Loucy (cell line): ENCODE measurements at regions not wholly inside any gene's neighbourhood (a gene's known extent, or its start where the extent isn't known, plus 50 kb on each side); places are given as distances from the start of the nearest gene placed in this dataset.
"Not testable (repeated sequence)": the region's sequence is repeated elsewhere in the genome, so short reads cannot be mapped to it uniquely, and the experiment has no call there.

Experiments used
- H2AFZ ChIP-seq: fragments of 200-600 bp; sonication (generic); 2 replicates; pipeline ENCODE4 v1.6.0; 2016; ENCODE audit warnings: antibody characterized with exemption, mild to moderate bottlenecking, low read length, moderate library complexity
- H3F3A ChIP-seq: fragments of 200-600 bp; 2 replicates; pipeline ENCODE4 v1.6.0; 2016; ENCODE audit warnings: antibody characterized with exemption, low read depth, mild to moderate bottlenecking
- H3K27me3 ChIP-seq: fragments of 200-600 bp; sonication (generic); 2 replicates; pipeline ENCODE4 v1.6.1; 2014; ENCODE audit warnings: low read length, mild to moderate bottlenecking; ENCODE audit not compliant: insufficient read depth, poor library complexity, severe bottlenecking
- H3K36me3 ChIP-seq: fragments of 200-600 bp; sonication (generic); 2 replicates; pipeline ENCODE4 v1.6.1; 2016; ENCODE audit warnings: low read length; ENCODE audit not compliant: insufficient read depth
- H3K4me1 ChIP-seq: fragments of 200-600 bp; sonication (generic); 2 replicates; pipeline ENCODE4 v1.5.1; 2014; ENCODE audit warnings: low read length, mild to moderate bottlenecking; ENCODE audit not compliant: insufficient read depth, poor library complexity, severe bottlenecking
- H3K4me2 ChIP-seq: fragments of 200-600 bp; sonication (generic); 2 replicates; pipeline ENCODE4 v1.6.0; 2014; ENCODE audit warnings: antibody characterized with exemption, low read length, low read depth, mild to moderate bottlenecking; ENCODE audit not compliant: poor library complexity, severe bottlenecking
- H3K4me3 ChIP-seq: fragments of 200-600 bp; sonication (generic); 2 replicates; pipeline ENCODE4 v1.5.1; 2014; ENCODE audit warnings: low read length, mild to moderate bottlenecking, mixed read lengths; ENCODE audit not compliant: poor library complexity, severe bottlenecking
- H3K79me2 ChIP-seq: fragments of 200-600 bp; sonication (generic); 2 replicates; pipeline ENCODE4 v1.6.1; 2014; ENCODE audit warnings: low read length; ENCODE audit not compliant: insufficient read depth
- H3K9ac ChIP-seq: fragments of 200-600 bp; sonication (generic); 2 replicates; pipeline ENCODE4 v1.6.0; 2014; ENCODE audit warnings: mild to moderate bottlenecking, low read depth, low read length, moderate library complexity; ENCODE audit not compliant: poor library complexity, severe bottlenecking
- H3K9me2 ChIP-seq: fragments of 200-600 bp; sonication (generic); replicated peaks from 2 replicates; pipeline ENCODE4 v1.6.1; 2016; ENCODE audit warnings: low read depth, low read length, mixed read lengths
- H3K9me3 ChIP-seq: fragments of 200-600 bp; sonication (generic); 2 replicates; pipeline ENCODE4 v1.6.1; 2014; ENCODE audit warnings: mild to moderate bottlenecking, antibody characterized with exemption, low read length, low read depth; ENCODE audit not compliant: insufficient read depth
- H4K20me1 ChIP-seq: fragments of 200-600 bp; sonication (generic); 2 replicates; pipeline ENCODE4 v1.6.0; 2014; ENCODE audit warnings: antibody characterized with exemption, low read length, mild to moderate bottlenecking; ENCODE audit not compliant: insufficient read depth, poor library complexity, severe bottlenecking
- CTCF ChIP-seq: fragments of 200-600 bp; sonication (generic); conservative IDR thresholded peaks from 2 replicates; pipeline ENCODE4 v1.5.1; 2014; ENCODE audit warnings: mild to moderate bottlenecking, antibody characterized with exemption, low read length
- EZH2phosphoT487 ChIP-seq: fragments of 200-600 bp; IDR thresholded peaks from 2 replicates; pipeline ENCODE4 v1.6.1; 2018; ENCODE audit warnings: antibody characterized with exemption, mild to moderate bottlenecking, moderate library complexity, borderline replicate concordance

DNA sequence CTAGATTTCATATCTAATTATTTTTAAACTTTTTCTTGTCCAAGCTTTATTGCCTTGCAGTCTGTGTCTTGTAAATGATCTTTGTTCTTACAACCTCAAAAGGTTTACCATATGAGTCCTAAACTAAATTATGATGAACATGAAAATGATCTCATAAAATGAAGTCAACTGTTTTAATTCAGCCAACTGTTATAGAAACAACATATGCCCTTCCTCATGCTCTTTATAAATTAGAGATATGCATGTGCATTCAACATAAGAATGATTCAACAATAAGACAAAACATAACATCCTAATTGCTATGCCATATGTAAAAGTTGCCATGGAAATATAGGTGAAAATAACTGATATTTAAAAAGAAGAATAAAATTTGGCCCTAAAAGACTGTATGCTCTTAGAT lies 774.4 kb downstream of the LUZP2 start:
- no peaks in the 10 kb centered on the region for H3K9me3 ChIP-seq
- H3K4me1 ChIP-seq, result no peaks in the 10 kb centered on the region
- H3K4me2 ChIP-seq, result no peak overlapping the region
- no peak overlapping the region for H3K9ac ChIP-seq
- H2AFZ ChIP-seq, result no peak overlapping the region
- H3K27me3 ChIP-seq, result no peaks in the 10 kb centered on the region
- no peaks in the 10 kb centered on the region for H3F3A ChIP-seq
- no peaks in the 10 kb centered on the region for H3K36me3 ChIP-seq
- TF ChIP-seq EZH2phosphoT487 (no peak), CTCF (no peak)
- no peaks in the 10 kb centered on the region for H4K20me1 ChIP-seq
- H3K9me2 ChIP-seq, result no peaks in the 10 kb centered on the region
- no peaks in the 10 kb centered on the region for H3K79me2 ChIP-seq
- H3K4me3 ChIP-seq, result no peak overlapping the region

- Histone ChIP-seq H3K9me2 (no peaks in the 10 kb centered on the region), H3K4me2 (no peak overlapping the region), H2AFZ (no peak overlapping the region), H4K20me1 (no peaks in the 10 kb centered on the region), H3K79me2 (no peaks in the 10 kb centered on the region), H3K4me1 (no peaks in the 10 kb centered on the region), H3K27me3 (no peaks in the 10 kb centered on the region), H3F3A (no peaks in the 10 kb centered on the region), H3K36me3 (no peaks in the 10 kb centered on the region), H3K4me3 (no peak overlapping the region), H3K9ac (no peak overlapping the region), H3K9me3 (no peaks in the 10 kb centered on the region)
- TF ChIP-seq EZH2phosphoT487, result no peak
- TF ChIP-seq CTCF, result no peak
Measured at GRCh38 chr11:25272214-25272613, 775.4 kb downstream of the LUZP2 start.

DNA sequence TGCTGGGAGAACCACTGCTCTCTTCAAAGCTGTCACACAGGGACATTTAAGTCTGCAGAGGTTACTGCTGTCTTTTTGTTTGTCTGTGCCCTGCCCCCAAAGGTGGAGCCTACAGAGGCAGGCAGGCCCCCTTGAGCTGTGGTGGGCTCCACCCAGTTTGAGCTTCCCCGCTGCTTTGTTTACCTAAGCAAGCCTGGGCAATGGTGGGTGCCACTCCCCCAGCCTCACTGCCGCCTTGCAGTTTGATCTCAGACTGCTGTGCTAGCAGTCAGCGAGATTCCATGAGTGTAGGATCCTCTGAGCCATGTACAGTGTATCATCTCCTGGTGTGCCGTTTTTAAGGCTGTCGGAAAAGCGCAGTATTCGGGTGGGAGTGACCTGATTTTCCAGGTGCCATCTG lies 784.0 kb downstream of the LUZP2 start:
- H3K79me2 ChIP-seq, H4K20me1 ChIP-seq, H3K4me1 ChIP-seq, H3K4me2 ChIP-seq, H3K9me2 ChIP-seq, H2AFZ ChIP-seq, H3K4me3 ChIP-seq, H3K9ac ChIP-seq, H3F3A ChIP-seq, H3K27me3 ChIP-seq, H3K36me3 ChIP-seq, H3K9me3 ChIP-seq: not testable (repeated sequence)

- Histone ChIP-seq H3F3A (no peaks in the 10 kb centered on the region), H3K9me2 (no peaks in the 10 kb centered on the region), H3K9ac (no peak overlapping the region), H4K20me1 (no peaks in the 10 kb centered on the region), H3K27me3 (no peaks in the 10 kb centered on the region), H3K79me2 (no peaks in the 10 kb centered on the region), H2AFZ (no peak overlapping the region), H3K4me1 (no peaks in the 10 kb centered on the region), H3K4me2 (no peak overlapping the region), H3K36me3 (no peaks in the 10 kb centered on the region), H3K9me3 (no peaks in the 10 kb centered on the region), H3K4me3 (no peak overlapping the region)
- TF ChIP-seq EZH2phosphoT487 (no peak), CTCF (no peak)
Measured at GRCh38 chr11:25293166-25293565, 796.3 kb downstream of the LUZP2 start.
